HEK293 (cell line): ENCODE measurements at regions not wholly inside any gene's neighbourhood (a gene's known extent, or its start where the extent isn't known, plus 50 kb on each side); places are given as distances from the start of the nearest gene placed in this dataset.

ENCODE experiments used
- CTCF ChIA-PET: fragments of 350-600 bp; formaldehyde crosslinking; extraction: SDS; loops from one replicate; lab custom pipeline; 2021; ENCODE audit warnings: antibody characterized with exemption; lab: Yijun Ruan, JAX
- POLR2A ChIA-PET: fragments of 300-600 bp; formaldehyde crosslinking; extraction: SDS; loops from one replicate; lab custom pipeline; 2020; ENCODE audit warnings: antibody characterized with exemption, inconsistent platforms; lab: Yijun Ruan, JAX
- H3K27ac ChIP-seq: fragments of 200-500 bp; sonication (Bioruptor generic); 2 replicates; pipeline ENCODE4 v1.5.1; 2014; ENCODE audit warnings: low read depth, low read length, control low read depth, inconsistent platforms; ENCODE audit errors: extremely low read depth
- H3K36me3 ChIP-seq, 2 experiments: fragments of 200-500 bp in 1 of 2; sonication (Bioruptor generic) in 1 of 2; 1 replicate in 1 of 2; 2 replicates in 1 of 2; pipeline ENCODE4 v1.5.1; 2014 to 2017; ENCODE audit warnings: inconsistent platforms in 2 of 2, low read length in 2 of 2; ENCODE audit not compliant: control insufficient read depth in 2 of 2, insufficient read depth in 1 of 2
- H3K4me1 ChIP-seq: fragments of 200-500 bp; sonication (Bioruptor generic); 2 replicates; pipeline ENCODE4 v1.5.1; 2014; ENCODE audit warnings: mild to moderate bottlenecking, low read length, inconsistent platforms; ENCODE audit not compliant: control insufficient read depth, insufficient read depth
- H3K4me3 ChIP-seq: 2 replicates; pipeline ENCODE4 v1.5.1; 2011; ENCODE audit warnings: low read depth, mild to moderate bottlenecking, control low read depth, low read length, moderate library complexity
- H3K9me3 ChIP-seq: fragments of 200-500 bp; sonication (Bioruptor generic); 2 replicates; pipeline ENCODE4 v1.5.1; 2014; ENCODE audit warnings: low read depth, low read length, inconsistent platforms; ENCODE audit not compliant: control insufficient read depth, insufficient read depth
- EGR2 ChIP-seq: fragments of 450-650 bp; formaldehyde crosslinking; IDR thresholded peaks from 2 replicates; pipeline ENCODE4 v1.5.1; 2016; ENCODE audit warnings: low read depth, missing biosample characterization, missing genetic modification characterization
- MZF1 ChIP-seq: fragments of 450-650 bp; formaldehyde crosslinking; IDR thresholded peaks from 2 replicates; pipeline ENCODE4 v1.5.1; 2017; ENCODE audit warnings: missing biosample characterization, missing genetic modification characterization, borderline replicate concordance
- OVOL3 ChIP-seq: fragments of 450-650 bp; formaldehyde crosslinking; IDR thresholded peaks from 2 replicates; pipeline ENCODE4 v1.5.1; 2016; ENCODE audit warnings: missing biosample characterization, missing genetic modification characterization
- PRDM10 ChIP-seq: fragments of 450-650 bp; formaldehyde crosslinking; IDR thresholded peaks from 2 replicates; pipeline ENCODE4 v1.5.1; 2016; ENCODE audit warnings: missing biosample characterization, missing genetic modification characterization
- PRDM6 ChIP-seq: fragments of 450-650 bp; formaldehyde crosslinking; IDR thresholded peaks from 2 replicates; pipeline ENCODE4 v1.5.1; 2017; ENCODE audit warnings: missing biosample characterization, missing genetic modification characterization
- REPIN1 ChIP-seq: fragments of 450-650 bp; formaldehyde crosslinking; IDR thresholded peaks from 2 replicates; pipeline ENCODE4 v1.5.1; 2017; ENCODE audit warnings: missing biosample characterization, missing genetic modification characterization, low read depth
- SCRT2 ChIP-seq: fragments of 450-650 bp; formaldehyde crosslinking; IDR thresholded peaks from 2 replicates; pipeline ENCODE4 v1.5.1; 2016; ENCODE audit warnings: missing biosample characterization, missing genetic modification characterization
- TRIM28 ChIP-seq: IDR thresholded peaks from 2 replicates; pipeline ENCODE4 v1.6.1; 2011; ENCODE audit warnings: low read length, control low read depth, borderline replicate concordance
- ZBTB17 ChIP-seq: fragments of 450-650 bp; formaldehyde crosslinking; IDR thresholded peaks from 2 replicates; pipeline ENCODE4 v1.5.1; 2016; ENCODE audit warnings: missing biosample characterization, missing genetic modification characterization
- ZBTB20 ChIP-seq: fragments of 450-650 bp; formaldehyde crosslinking; IDR thresholded peaks from 2 replicates; pipeline ENCODE4 v1.5.1; 2016; ENCODE audit warnings: missing biosample characterization, missing genetic modification characterization
- ZEB2 ChIP-seq: fragments of 450-650 bp; formaldehyde crosslinking; IDR thresholded peaks from 2 replicates; pipeline ENCODE4 v1.5.1; 2016; ENCODE audit warnings: missing biosample characterization, missing genetic modification characterization
- ZNF175 ChIP-seq: fragments of 450-650 bp; formaldehyde crosslinking; IDR thresholded peaks from 2 replicates; pipeline ENCODE4 v1.5.1; 2016; ENCODE audit warnings: missing biosample characterization, missing genetic modification characterization
- ZNF26 ChIP-seq: fragments of 450-650 bp; formaldehyde crosslinking; IDR thresholded peaks from 2 replicates; pipeline ENCODE4 v1.5.1; 2016; ENCODE audit warnings: missing biosample characterization, missing genetic modification characterization
- ZNF311 ChIP-seq: fragments of 450-650 bp; formaldehyde crosslinking; IDR thresholded peaks from 2 replicates; pipeline ENCODE4 v1.5.1; 2017; ENCODE audit warnings: missing biosample characterization, missing genetic modification characterization, borderline replicate concordance
- ZNF366 ChIP-seq: fragments of 450-650 bp; formaldehyde crosslinking; conservative IDR thresholded peaks from 2 replicates; pipeline ENCODE4 v1.5.1; 2016; ENCODE audit warnings: missing biosample characterization, missing genetic modification characterization
- ZNF639 ChIP-seq: fragments of 450-650 bp; formaldehyde crosslinking; IDR thresholded peaks from 2 replicates; pipeline ENCODE4 v1.5.1; 2016; ENCODE audit warnings: missing biosample characterization, missing genetic modification characterization
- ZNF658 ChIP-seq: fragments of 450-650 bp; formaldehyde crosslinking; IDR thresholded peaks from 2 replicates; pipeline ENCODE4; 2016; ENCODE audit warnings: missing biosample characterization, missing genetic modification characterization
- ZNF791 ChIP-seq: fragments of 450-650 bp; formaldehyde crosslinking; IDR thresholded peaks from 2 replicates; pipeline ENCODE4 v1.5.1; 2016; ENCODE audit warnings: missing biosample characterization, missing genetic modification characterization

- ChIA-PET CTCF (interaction anchor here (0.7 kb wide), 1 partner anchor 502 kb away, joined by 3 read pairs; no protein-coding TSS in a partner anchor), POLR2A (no interaction called here)
- H3K27ac ChIP-seq = no peak overlapping the region
These were observed 647.6 kb downstream of the TNS3 start for GRCh38 chr7:46934198-46934825.

GRCh38 chr7:46933596-46933995 lies 648.3 kb downstream of the TNS3 start:
- H3K27ac ChIP-seq = no peak overlapping the region
- no peaks in the 10 kb centered on the region for H3K9me3 ChIP-seq
- H3K4me1 ChIP-seq = peaks cover 10% of the 10 kb centered on the region; the same call in 1 of the 2 replicates
- H3K4me3 ChIP-seq = no peak overlapping the region
- CTCF ChIA-PET = interaction anchor here (0.9 kb wide), 1 partner anchor 10 kb away, joined by 4 read pairs; no protein-coding TSS in a partner anchor
- POLR2A ChIA-PET = no interaction called here
- no peaks in the 10 kb centered on the region for H3K36me3 ChIP-seq
- no peak for TF ChIP-seq ZNF366 (tag by site-specific recombination)
- TF ChIP-seq ZNF791 = no peak
- TF ChIP-seq ZNF658 (tag by site-specific recombination) = no peak
- no peak for TF ChIP-seq EGR2 (tag by site-specific recombination)
- TF ChIP-seq REPIN1 (tag by site-specific recombination) = no peak
- no peak for TF ChIP-seq ZNF639 (tag by site-specific recombination)
- TF ChIP-seq ZNF311 (tag by site-specific recombination) = no peak

More at GRCh38 chr7:46934198-46934825, 647.6 kb downstream of the TNS3 start:
- peaks cover 10% of the 10 kb centered on the region; the same call in 1 of the 2 replicates for H3K4me1 ChIP-seq
- no peaks in the 10 kb centered on the region for H3K9me3 ChIP-seq
- TF ChIP-seq OVOL3 (tag by site-specific recombination) (no peak), SCRT2 (tag by site-specific recombination) (peak; percentile 60)
- H3K36me3 ChIP-seq = no peaks in the 10 kb centered on the region
- H3K4me3 ChIP-seq = no peak overlapping the region

GRCh38 chr7:46932676-46933424 lies 649.1 kb downstream of the TNS3 start:
- ChIA-PET POLR2A (no interaction called here), CTCF (interaction anchor here (0.7 to 0.9 kb wide), 2 partner anchors 10 to 417 kb away, joined by 3 to 4 read pairs; no protein-coding TSS in a partner anchor)
- peaks cover 10% of the 10 kb centered on the region; the same call in 1 of the 2 replicates for H3K4me1 ChIP-seq
- TF ChIP-seq PRDM10 (peak; percentile 48), ZEB2 (tag by site-specific recombination) (0 out of 2 replicates have a peak, but pooled peaks have one; percentile 41), ZBTB17 (0 out of 2 replicates have a peak, but pooled peaks have one; percentile 25), ZBTB20 (tag by site-specific recombination) (peak; percentile 68; the same call in 1 of the 2 replicates), MZF1 (0 out of 2 replicates have a peak, but pooled peaks have one; percentile 14), TRIM28 (0 out of 2 replicates have a peak, but pooled peaks have one; percentile 30), PRDM6 (peak; percentile 55), ZNF26 (no peak), ZNF175 (no peak)
- H3K4me3 ChIP-seq = no peak overlapping the region
- H3K36me3 ChIP-seq = no peaks in the 10 kb centered on the region
- H3K27ac ChIP-seq = peak overlapping the region; percentile 19; the same call in 1 of the 2 replicates
- no peaks in the 10 kb centered on the region for H3K9me3 ChIP-seq
